ENCODE measurements at regions not wholly inside any gene's neighbourhood (a gene's known extent, or its start where the extent isn't known, plus 50 kb on each side); places are given as distances from the start of the nearest gene placed in this dataset.

DNA sequence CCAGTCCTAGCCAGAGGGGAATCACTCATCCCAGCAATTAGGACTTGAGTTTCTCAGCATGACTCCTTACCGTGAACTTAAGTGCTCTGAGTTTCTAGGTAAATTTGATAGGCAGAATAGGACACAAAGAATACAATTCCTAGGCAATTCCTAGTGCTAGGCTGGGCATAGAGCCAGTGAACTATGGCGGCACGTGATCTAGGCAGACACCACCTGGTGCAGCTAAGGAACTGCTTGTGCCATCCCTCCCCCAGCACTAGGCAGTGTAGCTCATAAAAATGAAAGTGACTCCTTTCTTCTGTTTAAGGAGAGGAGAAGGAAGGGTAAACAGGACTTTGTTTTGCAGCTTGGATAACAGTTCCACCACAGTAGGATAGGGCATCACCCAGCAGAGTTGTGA, 736.3 kb upstream of the PCDH7 start:
- TF ChIP-seq CTCF (conservative IDR thresholded peaks at IDR 0.05; ENCODE audit: low read length) (no peak), EZH2phosphoT487 (IDR thresholded peaks at IDR 0.05; ENCODE audit: borderline replicate concordance, low read depth, low read length) (no peak)
